ENCODE measurements at regions not wholly inside any gene's neighbourhood (a gene's known extent, or its start where the extent isn't known, plus 50 kb on each side); places are given as distances from the start of the nearest gene placed in this dataset.

- TF ChIP-seq CTCF (IDR thresholded peaks at IDR 0.05) (no peak), EP300 (IDR thresholded peaks at IDR 0.05) (no peak), POLR2AphosphoS5 (IDR thresholded peaks at IDR 0.05) (no peak), POLR2A (IDR thresholded peaks at IDR 0.05) (no peak)
Measured at GRCh38 chr5:173763410-173763809, 124.7 kb upstream of the CPEB4 start.

Data from upper lobe of left lung (tissue), 4 donors.